ENCODE measurements at regions not wholly inside any gene's neighbourhood (a gene's known extent, or its start where the extent isn't known, plus 50 kb on each side); places are given as distances from the start of the nearest gene placed in this dataset.

- no peak for DNase-seq (ENCODE audit: low spot score in 2 of 2, unreplicated experiment in 2 of 2)
- Mint-ChIP-seq H3K9me3 (peaks cover 3% of the 10 kb centered on the region), H3K27ac (no peak overlapping the region), H3K4me3 (no peak overlapping the region), H3K36me3 (no peaks in the 10 kb centered on the region), H3K27me3 (ENCODE audit: low read depth) (no peaks in the 10 kb centered on the region), H3K4me1 (peaks cover 15% of the 10 kb centered on the region)
- no peak for TF ChIP-seq CTCF (IDR thresholded peaks at IDR 0.05; ENCODE audit: unreplicated experiment)
Observed at GRCh38 chr4:85423431-85423830, 51.5 kb upstream of the ARHGAP24 start.
